ENCODE measurements at regions not wholly inside any gene's neighbourhood (a gene's known extent, or its start where the extent isn't known, plus 50 kb on each side); places are given as distances from the start of the nearest gene placed in this dataset.
A peak's percentile ranks its signal among the peaks of the same experiment; 100 is the strongest.

GRCh38 chr19:28829762-28830161, 383.2 kb downstream of the UQCRFS1 start:
- DNase-seq, result no peak

GRCh38 chr19:28829359-28829758, 383.6 kb downstream of the UQCRFS1 start:
- no peak for DNase-seq

DNA sequence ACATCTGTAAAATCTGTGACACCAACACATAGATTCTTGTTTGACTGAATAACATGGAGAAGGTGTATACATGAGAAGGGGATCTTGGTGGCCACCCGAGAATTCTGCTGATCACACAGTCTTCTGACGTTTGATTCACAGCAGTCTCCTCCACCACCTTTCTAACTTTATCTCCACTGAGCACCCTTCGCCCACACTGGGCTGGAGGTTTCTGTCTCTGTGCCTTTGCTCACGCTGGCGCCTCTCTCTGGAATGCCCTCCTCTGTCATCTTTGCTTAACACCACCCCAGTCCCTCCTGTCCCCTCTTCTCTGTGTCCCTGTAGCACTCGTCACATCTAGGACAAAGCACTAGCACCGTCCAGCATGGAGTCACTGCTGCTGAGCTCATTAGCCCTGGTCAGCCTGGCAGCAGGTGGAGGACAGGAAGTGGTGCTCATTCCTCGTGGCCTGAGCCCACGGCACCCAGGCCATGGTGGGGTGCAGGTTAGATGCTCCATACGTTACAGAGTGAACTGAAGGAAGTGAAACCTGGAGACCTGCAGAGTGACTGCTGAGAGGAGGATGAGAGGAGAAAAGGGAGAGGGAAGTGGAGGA, 384.6 kb downstream of the UQCRFS1 start:
- DNase-seq, result no peak

DNA sequence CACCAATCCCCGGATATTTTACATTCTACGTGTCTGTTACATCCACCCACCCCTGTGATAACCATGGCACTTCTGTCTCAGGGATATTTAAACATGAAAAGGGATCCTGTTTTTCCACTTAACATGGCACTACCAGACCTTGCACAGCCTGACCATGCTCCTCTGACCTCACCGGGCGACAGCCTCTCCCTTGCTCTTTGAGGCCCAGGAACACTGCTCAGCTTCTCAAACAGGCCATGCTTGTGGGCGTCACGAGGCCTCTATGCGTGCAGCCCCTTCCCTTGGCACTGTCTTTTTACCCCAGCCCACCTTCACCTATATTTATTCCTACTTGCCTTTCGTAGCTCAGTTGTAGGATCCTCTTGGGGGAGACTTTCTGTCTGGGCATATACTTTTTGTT, 385.6 kb downstream of the UQCRFS1 start:
- no peak for DNase-seq

- no peak for DNase-seq
Measured at GRCh38 chr19:28823338-28823961, 389.5 kb downstream of the UQCRFS1 start.

DNA sequence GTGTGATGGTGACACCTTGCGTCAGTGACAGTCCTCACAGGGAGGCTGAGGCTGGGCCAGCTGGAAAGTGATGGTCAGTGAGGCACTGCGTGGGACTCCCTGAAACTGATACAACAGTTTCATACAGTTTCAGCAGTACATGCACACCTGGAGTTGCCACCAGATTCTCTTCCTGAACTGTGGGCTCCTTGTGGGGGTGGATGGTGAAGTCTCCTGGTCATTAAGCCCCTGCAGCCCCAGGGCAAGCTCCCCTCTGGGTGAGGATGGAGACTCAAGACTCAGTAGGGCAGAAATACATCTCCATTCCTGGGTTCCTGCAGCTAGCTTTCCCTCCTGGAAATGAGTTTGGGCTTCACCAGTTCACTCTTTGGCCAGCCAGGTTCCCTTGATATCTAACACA, 392.7 kb downstream of the UQCRFS1 start:
- DNase-seq, result no peak

DNA sequence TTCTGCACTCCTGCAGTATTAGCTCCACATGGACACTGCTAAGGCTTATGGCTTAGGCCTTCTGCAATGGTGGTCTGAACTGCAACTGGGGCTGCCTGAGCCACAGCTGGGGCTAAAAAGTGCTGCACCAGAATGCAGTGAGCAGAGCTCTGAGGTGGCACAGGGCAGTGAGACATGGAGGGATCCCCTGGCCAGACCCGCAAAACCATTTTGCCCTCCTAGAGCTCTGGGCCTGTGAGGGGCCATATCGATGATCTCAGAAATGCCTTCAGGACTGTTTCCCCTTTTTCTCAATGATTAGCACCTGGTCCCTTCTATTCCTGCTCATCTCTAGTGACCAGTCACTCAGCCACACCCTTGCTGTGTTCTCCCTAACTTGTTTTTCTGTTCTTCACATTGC, 397.7 kb downstream of the UQCRFS1 start:
- no peak for DNase-seq

GRCh38 chr19:28794301-28794700, 418.6 kb downstream of the UQCRFS1 start:
- DNase-seq, result no peak

GRCh38 chr19:28793391-28794168, 419.4 kb downstream of the UQCRFS1 start:
- DNase-seq, result no peak

DNA sequence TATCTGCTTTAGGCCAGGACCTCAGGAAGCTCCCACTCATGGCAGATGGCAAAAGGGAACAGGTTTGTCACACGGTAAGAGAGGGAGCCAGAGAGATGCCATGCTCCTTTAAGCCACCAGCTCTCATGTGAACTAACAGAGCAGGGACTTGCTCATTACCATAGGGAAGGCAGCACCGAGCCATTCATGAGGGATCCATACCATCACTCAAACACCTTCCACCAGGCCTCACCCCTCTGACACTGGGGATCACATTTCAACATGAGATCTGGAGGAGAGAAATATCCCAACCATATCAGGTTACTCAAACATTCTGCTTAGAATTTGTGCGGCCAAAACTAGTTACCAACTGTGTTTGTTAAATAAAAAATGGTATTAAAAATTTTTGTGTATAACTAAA, 427.0 kb downstream of the UQCRFS1 start:
- no peak for DNase-seq

- no peak for DNase-seq
Measured at GRCh38 chr19:28764066-28764465, 448.9 kb downstream of the UQCRFS1 start.

DNA sequence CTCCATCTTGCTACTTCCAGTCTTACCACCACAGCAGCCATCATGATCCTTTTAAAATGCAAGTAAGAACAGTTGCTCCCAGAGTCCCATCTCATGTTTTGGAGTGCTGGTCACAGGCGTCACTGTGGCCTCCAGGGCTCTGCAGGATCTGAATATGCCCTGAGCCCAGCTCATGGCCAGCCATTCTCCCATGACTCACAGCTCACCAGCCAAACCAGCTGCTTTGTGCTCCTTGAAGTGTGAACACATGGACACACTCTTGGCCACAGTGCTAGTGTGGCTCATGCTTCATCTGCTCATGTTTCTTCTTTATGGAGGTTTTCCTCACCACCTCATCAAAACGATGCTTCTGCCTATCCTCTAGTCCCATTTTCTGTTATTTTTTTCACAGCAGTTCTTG, 466.5 kb downstream of the UQCRFS1 start:
- no peak for DNase-seq

DNA sequence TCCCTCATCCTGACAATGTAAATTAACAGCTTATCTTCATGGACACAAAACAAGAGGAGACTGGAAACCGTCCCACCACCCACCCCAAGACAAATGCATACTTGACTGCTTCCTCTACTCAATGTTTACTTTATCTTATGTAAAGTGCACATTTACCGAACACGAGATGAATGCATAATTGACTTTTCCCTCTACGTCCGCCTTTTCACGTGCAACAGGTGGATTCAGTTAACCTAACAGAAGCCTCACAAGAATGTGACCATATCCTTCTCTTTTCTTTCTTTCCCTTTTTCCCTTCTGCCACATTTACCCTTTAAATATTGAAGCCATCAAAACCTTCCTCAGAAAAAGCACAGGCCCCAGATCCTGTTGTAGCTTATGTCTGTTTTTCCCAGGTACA, 468.0 kb downstream of the UQCRFS1 start:
- DNase-seq, result no peak

- no peak for DNase-seq
Measured at GRCh38 chr19:28744014-28744413, 468.9 kb downstream of the UQCRFS1 start.

DNA sequence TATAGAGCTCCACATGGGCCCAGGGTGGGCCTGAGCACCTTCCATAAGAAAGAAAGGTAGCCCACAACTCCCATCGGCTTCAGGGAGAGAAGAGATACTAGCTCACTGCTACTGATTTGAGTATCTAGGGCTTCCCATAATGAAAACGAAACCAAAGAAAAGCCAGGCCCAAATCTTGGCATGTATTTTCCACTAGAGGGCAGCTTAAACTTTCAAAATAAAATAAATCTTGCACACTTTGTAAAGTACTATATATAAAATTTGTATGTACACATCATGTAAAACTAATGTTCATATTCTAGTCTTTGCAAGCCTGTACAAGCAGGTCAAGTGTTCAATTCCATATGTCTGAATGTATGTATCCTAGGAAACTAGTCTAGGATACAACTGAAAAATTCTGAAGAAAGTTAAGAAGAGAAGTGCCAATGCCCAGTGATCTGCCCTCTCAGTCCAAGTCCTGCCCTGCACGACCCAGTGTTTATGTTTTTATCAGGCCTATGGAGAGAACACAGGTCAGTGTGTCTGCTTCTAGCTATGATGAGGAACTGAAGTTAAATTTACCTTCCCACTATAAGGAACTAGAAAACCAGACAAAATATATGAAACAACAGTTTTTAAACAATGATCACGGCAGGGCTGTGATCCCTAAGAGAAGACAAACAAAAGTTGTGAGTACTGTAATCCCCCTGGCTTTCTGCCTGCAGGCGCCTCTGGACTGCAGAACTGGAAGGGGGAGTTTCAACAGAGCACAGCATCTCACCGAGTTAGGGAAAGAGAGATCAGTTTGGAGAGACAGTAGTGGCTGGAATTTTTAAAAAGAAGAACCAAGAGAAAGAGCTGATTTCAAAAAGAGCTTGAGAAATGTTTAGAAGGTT, 475.7 kb downstream of the UQCRFS1 start:
- peak; percentile 5 to 31 for DNase-seq

DNA sequence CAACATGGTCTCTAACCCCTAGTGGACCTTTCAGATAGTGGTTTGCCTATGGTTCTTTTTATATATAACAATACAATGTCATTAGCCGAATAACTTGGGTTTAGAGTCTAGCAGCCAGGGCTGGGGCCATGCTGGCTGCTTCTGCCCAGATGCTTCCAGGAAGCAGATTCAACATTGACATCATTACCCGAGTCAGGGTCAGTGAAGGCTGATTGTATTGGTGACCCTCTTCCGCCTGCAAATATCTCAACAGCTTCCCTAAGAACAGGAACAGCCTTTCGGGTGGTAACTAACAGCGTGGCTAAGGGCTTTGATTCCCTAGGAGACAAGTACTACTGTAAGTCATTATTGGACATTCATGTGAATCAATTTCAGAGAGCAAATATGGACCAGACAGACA, 476.4 kb downstream of the UQCRFS1 start:
- no peak for DNase-seq

DNA sequence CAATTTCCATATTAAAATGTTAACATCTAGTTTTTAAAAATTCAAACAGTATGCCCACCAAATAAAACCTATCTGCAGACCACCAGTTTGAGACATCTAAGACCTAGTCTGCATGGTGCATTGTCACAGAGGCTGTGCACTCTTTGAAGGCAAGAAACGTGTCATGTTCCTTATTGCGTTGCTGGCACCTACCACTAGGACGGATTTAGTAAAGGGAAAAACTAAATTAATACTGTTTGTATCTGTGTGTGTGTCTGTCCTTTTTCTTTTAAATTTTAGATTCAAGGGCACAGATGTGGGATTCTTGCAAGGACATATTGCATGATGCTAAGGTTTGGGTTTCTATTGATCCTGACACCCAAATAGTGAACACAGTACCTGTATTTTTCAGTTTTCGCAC, 481.4 kb downstream of the UQCRFS1 start:
- no peak for DNase-seq

DNA sequence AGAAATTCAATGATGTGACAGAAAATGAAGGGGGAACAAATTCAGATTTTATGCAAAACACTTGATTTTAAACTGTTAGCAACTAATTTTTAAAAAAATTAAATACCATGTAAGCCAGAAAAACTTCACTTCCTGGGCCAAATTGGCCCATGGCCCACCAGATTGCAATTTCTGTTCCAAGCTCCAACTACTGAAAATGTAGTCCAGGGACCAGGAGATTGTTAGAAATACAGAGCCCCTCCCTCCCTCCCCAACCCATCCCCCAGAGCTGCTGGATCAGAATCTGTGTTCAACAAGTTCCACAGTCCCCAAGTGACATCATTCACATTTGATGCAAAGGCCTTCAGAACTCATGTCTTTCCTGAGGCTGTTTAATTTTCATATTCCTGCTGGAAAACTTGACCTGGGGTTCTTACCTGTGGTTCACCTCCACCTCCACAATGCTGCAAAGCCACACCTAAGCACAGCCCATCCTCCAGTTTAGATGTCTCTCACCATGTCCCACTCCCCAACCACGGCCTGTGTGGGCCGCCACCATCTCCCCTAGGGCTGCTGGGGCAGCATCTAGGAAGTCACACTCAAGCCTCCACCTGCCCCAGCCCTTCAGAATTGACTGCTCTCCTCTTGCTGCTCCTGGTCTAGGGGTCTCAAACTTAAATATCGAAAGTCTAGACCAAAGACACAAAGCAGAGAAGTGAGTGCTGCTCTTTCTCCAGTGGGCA, 482.0 kb downstream of the UQCRFS1 start:
- DNase-seq, result no peak

GRCh38 chr19:28727480-28728159, 485.3 kb downstream of the UQCRFS1 start:
- no peak for DNase-seq

DNA sequence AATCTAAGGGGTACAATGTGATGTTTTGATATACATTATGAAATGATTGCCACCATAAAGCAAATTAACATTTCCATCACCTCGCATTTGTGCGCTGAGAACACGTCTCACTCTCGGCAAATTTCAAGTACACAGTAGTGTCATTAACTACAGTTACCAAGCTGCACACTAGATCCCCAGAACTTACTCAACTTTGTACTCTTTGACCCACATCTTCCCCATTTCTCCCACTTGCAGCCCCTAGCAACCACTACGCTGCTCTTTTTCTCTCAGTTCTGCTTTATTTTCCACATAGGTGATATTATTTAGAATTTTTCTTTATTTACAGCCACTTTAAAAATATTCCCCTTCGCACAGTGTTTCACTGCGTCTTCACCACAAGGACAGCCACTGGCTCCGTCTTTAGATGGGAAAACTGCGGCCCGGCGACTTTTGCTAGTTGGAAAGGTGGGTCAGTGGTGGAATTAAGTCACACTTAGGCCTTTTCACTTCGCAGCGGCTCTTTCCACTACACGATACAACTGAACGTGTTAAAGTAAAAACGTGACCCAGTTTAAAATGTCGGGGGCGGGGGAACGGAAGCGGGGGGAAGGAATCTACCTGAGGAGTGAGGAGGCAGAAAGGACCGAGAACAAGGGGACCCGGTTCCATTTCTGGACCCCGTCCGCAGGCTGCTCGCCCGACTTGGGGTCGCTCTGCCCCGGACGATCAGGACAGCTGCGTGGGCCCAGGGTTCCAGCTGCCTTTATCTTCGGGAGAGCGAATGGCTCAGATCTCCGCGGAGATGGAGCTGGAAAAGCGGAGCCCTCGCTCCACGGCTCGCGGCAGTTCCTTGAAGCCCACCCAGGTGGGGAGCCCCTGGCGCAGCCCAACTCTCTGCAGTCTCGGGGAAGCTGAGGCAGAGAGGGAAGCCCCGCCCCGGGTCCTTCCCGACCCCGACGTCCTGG, 486.1 kb downstream of the UQCRFS1 start:
- DNase-seq, result no peak

DNA sequence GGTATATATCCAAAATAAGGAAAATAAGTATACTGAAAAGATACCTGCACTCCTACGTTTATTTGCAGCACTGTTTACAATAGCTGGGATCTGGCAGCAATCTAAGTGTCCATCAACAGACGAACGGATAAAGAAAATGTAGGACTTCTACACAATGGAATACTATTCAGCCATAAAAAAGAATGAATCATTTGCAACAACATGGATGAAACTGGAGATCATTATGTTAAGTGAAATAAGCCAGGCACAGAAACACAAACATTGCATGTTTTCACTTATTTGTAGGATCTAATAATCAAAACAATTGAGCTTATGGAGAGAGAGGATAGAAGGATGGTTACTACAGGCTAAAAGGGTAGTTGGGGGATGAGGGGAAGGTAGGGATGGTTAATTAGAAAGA, 494.0 kb downstream of the UQCRFS1 start:
- no peak for DNase-seq

Measured in AML-193 (cell line).